ENCODE measurements at regions not wholly inside any gene's neighbourhood (a gene's known extent, or its start where the extent isn't known, plus 50 kb on each side); places are given as distances from the start of the nearest gene placed in this dataset.

DNA sequence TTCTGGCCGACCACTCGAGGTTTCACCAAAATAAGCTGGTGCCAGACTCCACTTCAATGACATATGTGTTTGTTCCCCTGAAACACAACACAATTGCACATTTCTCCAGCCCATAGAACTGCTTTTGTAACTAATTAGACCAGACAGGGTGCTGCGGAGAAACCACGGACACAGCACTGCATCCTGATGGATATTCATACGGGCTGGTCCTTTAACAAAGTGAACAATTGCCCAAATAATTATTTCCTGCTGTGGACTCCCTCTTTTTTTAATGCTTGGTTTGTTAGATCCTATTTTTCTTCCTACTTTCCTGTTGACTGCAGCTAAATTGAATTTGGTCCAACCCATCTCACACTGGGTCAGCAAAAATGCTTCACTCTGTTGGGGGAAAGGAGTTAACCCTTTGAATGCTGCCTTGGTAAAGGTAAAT lies 198.6 kb upstream of the BMPER start:
- peak; percentile 24 for ATAC-seq
- TF ChIP-seq, protein P1, sequence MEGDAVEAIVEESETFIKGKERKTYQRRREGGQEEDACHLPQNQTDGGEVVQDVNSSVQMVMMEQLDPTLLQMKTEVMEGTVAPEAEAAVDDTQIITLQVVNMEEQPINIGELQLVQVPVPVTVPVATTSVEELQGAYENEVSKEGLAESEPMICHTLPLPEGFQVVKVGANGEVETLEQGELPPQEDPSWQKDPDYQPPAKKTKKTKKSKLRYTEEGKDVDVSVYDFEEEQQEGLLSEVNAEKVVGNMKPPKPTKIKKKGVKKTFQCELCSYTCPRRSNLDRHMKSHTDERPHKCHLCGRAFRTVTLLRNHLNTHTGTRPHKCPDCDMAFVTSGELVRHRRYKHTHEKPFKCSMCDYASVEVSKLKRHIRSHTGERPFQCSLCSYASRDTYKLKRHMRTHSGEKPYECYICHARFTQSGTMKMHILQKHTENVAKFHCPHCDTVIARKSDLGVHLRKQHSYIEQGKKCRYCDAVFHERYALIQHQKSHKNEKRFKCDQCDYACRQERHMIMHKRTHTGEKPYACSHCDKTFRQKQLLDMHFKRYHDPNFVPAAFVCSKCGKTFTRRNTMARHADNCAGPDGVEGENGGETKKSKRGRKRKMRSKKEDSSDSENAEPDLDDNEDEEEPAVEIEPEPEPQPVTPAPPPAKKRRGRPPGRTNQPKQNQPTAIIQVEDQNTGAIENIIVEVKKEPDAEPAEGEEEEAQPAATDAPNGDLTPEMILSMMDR (IDR thresholded peaks at IDR 0.05) = no peak
- Histone ChIP-seq H3K4me3 (no peak overlapping the region), H3K36me3 (no peaks in the 10 kb centered on the region), H3K4me1 (peaks cover 0 to 10% of the 10 kb centered on the region in 2 donors), H3K27me3 (no peaks in the 10 kb centered on the region), H3K9me3 (peaks cover 0 to 5% of the 10 kb centered on the region in 2 donors), H3K27ac (no peak overlapping the region)
- intact Hi-C loops (cut with DNase I) = no loop called here
- DNase-seq = peak in 1 of 4 donors; percentile 38

DNA sequence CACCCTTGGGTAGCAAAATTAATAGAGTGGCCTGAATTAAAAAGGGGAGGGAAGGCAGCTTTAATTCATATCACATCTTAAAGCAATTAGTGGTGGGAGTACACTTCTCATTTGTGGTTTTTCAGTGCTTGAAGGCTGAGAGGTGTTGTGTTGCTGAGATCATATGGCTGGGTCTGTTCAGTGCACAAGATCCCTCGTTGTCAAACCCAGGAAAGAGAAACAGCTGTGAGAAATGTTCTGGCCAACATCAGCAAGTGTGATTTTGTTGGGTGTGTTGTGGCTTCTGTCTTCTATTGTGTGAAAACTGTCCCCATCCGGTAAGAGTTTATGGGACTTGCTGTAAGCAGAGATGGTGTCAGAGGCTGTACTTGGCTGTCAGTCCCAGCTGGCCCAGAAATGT lies 197.9 kb upstream of the BMPER start:
- no peaks in the 10 kb centered on the region for H3K9me3 ChIP-seq
- no peak overlapping the region for H3K27ac ChIP-seq
- peak; percentile 37 for ATAC-seq
- DNase-seq = peak in 2 of 4 donors; percentile 42 to 62
- peaks cover 0 to 10% of the 10 kb centered on the region in 2 donors for H3K4me1 ChIP-seq
- intact Hi-C loops (cut with DNase I) = no loop called here
- no peak overlapping the region for H3K4me3 ChIP-seq
- H3K27me3 ChIP-seq = no peaks in the 10 kb centered on the region
- TF ChIP-seq, protein P1 (IDR thresholded peaks at IDR 0.05) = no peak
- no peaks in the 10 kb centered on the region for H3K36me3 ChIP-seq

DNA sequence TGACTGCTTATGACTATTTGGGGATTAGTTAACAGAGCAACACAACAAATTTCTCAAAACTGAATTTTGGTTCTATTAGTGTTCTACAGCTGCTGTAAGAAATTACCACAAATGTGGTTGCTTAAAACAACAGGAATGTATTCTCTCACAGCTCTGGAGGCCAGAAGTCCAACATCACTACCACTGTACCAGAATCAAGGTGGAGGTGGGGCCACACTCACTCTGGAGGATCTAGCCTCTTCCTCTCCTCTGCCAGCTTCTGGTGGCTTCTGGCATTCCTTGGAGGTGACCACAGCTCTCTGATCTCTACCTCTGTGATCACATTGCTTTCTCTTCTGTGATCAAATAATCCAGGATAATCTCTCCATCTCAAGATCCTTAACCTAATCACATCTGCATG lies 194.7 kb upstream of the BMPER start:
- TF ChIP-seq, protein P1 (IDR thresholded peaks at IDR 0.05) = no peak
- H3K4me3 ChIP-seq = no peak overlapping the region
- H3K27ac ChIP-seq = no peak overlapping the region
- H3K36me3 ChIP-seq = no peaks in the 10 kb centered on the region
- no peaks in the 10 kb centered on the region for H3K27me3 ChIP-seq
- no peaks in the 10 kb centered on the region for H3K9me3 ChIP-seq
- peaks cover 0 to 10% of the 10 kb centered on the region in 2 donors for H3K4me1 ChIP-seq
- intact Hi-C loops (cut with DNase I) = no loop called here
- ATAC-seq = no peak
- no peak for DNase-seq

DNA sequence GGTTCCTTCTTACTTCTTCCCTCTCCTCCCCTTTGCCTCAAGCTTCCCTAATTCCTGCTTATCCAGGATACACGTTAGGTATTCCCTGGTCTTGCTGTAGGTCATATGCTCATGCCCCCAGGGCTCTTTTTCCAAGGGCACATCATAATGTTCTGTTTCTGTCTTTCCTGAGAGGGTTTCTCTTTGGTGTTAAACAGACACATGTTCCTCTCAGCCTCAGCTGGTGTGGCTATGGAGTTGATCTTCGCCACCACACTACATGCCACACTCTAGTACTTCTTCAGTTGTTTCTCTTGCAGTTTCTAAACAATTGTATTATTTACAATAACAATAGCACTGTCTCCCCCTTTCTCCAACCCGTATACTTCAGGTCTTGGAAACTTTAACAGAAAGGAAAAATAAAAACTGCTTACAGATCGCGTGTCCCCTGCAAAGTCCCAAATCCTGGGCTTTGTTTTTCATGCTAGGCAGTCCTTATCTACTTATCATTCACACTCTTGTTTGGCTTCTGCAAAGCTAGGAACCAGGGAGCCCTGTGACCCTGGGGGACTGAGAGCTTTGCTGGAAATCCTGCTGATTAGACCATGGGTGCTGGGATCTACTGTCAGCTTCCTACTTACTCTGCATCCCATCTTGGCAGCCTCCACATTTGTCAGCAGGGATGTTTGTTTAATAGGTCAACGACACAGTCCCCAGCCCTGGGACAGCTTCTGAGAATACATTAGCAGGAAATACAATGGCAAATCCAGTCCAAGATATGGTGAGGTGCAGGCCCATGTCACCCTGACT lies 193.9 kb upstream of the BMPER start:
- TF ChIP-seq, protein P1 (IDR thresholded peaks at IDR 0.05) = no peak
- Histone ChIP-seq H3K4me3 (no peak overlapping the region), H3K27me3 (no peaks in the 10 kb centered on the region), H3K27ac (no peak overlapping the region), H3K4me1 (peaks cover 0 to 10% of the 10 kb centered on the region in 2 donors), H3K9me3 (no peaks in the 10 kb centered on the region), H3K36me3 (no peaks in the 10 kb centered on the region)
- ATAC-seq = no peak
- DNase-seq = no peak
- intact Hi-C loops (cut with DNase I) = no loop called here

DNA sequence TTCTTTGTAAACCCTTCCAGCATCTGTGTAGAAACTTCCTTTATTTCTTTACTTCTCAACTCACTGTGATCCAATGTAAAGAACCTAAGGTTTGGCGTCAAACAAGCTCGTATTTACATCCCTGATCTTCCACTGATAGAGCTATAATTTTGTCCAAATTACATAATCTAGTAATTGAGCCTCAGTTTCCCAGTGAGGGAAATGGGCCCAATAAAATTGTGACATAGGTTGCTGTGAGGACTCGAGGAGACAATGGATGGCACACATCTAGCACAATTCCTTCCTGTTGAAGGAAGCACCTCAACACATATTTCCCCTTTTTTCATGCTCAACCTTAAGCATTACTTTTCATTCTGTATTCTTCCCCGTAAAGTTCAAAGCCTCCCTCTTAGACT lies 193.3 kb upstream of the BMPER start:
- no peaks in the 10 kb centered on the region for H3K36me3 ChIP-seq
- no peak overlapping the region for H3K27ac ChIP-seq
- intact Hi-C loops (cut with DNase I) = no loop called here
- no peaks in the 10 kb centered on the region for H3K27me3 ChIP-seq
- H3K4me3 ChIP-seq = no peak overlapping the region
- H3K4me1 ChIP-seq = peaks cover 0 to 4% of the 10 kb centered on the region in 2 donors
- DNase-seq (no peak), ATAC-seq (no peak)
- no peaks in the 10 kb centered on the region for H3K9me3 ChIP-seq
- TF ChIP-seq, protein P1 (IDR thresholded peaks at IDR 0.05) = no peak
